ENCODE measurements at regions not wholly inside any gene's neighbourhood (a gene's known extent, or its start where the extent isn't known, plus 50 kb on each side); places are given as distances from the start of the nearest gene placed in this dataset.
"Not testable (repeated sequence)": the region's sequence is repeated elsewhere in the genome, so short reads cannot be mapped to it uniquely, and the experiment has no call there.

- intact Hi-C loops (cut with DNase I) = no loop called here
- Histone ChIP-seq H3K36me3 (ENCODE audit: control insufficient read depth in 2 of 3, insufficient read depth in 3 of 3, low read length in 3 of 3) (no peaks in the 10 kb centered on the region), H3K27me3 (ENCODE audit: control insufficient read depth, insufficient read depth, low read length) (no peaks in the 10 kb centered on the region), H3K9me3 (ENCODE audit: control insufficient read depth in 2 of 3, insufficient read depth in 1 of 3, low read length in 3 of 3) (peaks cover 0 to 8% (median 0%) of the 10 kb centered on the region in 3 donors), H3K4me3 (ENCODE audit: low read length in 3 of 3) (no peak overlapping the region), H3K4me1 (ENCODE audit: control insufficient read depth in 2 of 3, insufficient read depth in 2 of 3, low read depth in 1 of 3, low read length in 3 of 3) (no peaks in the 10 kb centered on the region), H3K27ac (ENCODE audit: low read depth in 2 of 2, low read length in 2 of 2) (no peak overlapping the region), H3K9ac (ENCODE audit: low read length in 3 of 3) (no peak overlapping the region)
- FAIRE-seq (no peak), DNase-seq (no peak)
- TF ChIP-seq, protein P1, sequence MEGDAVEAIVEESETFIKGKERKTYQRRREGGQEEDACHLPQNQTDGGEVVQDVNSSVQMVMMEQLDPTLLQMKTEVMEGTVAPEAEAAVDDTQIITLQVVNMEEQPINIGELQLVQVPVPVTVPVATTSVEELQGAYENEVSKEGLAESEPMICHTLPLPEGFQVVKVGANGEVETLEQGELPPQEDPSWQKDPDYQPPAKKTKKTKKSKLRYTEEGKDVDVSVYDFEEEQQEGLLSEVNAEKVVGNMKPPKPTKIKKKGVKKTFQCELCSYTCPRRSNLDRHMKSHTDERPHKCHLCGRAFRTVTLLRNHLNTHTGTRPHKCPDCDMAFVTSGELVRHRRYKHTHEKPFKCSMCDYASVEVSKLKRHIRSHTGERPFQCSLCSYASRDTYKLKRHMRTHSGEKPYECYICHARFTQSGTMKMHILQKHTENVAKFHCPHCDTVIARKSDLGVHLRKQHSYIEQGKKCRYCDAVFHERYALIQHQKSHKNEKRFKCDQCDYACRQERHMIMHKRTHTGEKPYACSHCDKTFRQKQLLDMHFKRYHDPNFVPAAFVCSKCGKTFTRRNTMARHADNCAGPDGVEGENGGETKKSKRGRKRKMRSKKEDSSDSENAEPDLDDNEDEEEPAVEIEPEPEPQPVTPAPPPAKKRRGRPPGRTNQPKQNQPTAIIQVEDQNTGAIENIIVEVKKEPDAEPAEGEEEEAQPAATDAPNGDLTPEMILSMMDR (IDR thresholded peaks at IDR 0.05; ENCODE audit: borderline replicate concordance, extremely low read depth, insufficient read depth) = no peak
Observed at GRCh38 chr9:83125671-83126070, 62.7 kb upstream of the RASEF start.

DNA sequence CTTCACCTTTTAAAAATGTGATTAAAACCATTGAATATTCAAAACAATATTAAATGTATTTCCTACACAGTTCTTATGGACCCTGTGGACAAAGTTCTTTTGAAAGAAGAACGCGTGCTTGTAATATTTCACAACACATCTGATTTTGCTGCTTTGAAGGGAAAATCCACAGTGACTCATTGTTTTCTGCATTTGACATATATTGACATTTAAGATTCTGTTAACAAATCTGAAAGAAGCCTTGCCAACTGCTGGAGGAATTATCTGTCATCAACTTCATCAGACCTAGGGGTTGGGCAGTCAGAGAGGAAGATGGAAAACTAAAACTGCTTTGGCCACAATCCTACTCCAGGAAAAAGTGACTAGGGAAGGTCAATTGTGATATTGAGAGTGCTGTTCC lies 56.9 kb upstream of the RASEF start:
- H3K4me3 ChIP-seq (ENCODE audit: low read length in 3 of 3) = no peak overlapping the region
- H3K9me3 ChIP-seq (ENCODE audit: control insufficient read depth in 2 of 3, insufficient read depth in 1 of 3, low read length in 3 of 3) = no peaks in the 10 kb centered on the region
- no peaks in the 10 kb centered on the region for H3K4me1 ChIP-seq (ENCODE audit: control insufficient read depth in 2 of 3, insufficient read depth in 2 of 3, low read depth in 1 of 3, low read length in 3 of 3)
- no peaks in the 10 kb centered on the region for H3K27me3 ChIP-seq (ENCODE audit: control insufficient read depth, insufficient read depth, low read length)
- H3K36me3 ChIP-seq (ENCODE audit: control insufficient read depth in 2 of 3, insufficient read depth in 3 of 3, low read length in 3 of 3) = no peaks in the 10 kb centered on the region
- DNase-seq (no peak), FAIRE-seq (no peak)
- intact Hi-C loops (cut with DNase I) = no loop called here
- H3K9ac ChIP-seq (ENCODE audit: low read length in 3 of 3) = no peak overlapping the region
- no peak overlapping the region for H3K27ac ChIP-seq (ENCODE audit: low read depth in 2 of 2, low read length in 2 of 2)
- TF ChIP-seq, protein P1 (IDR thresholded peaks at IDR 0.05; ENCODE audit: borderline replicate concordance, extremely low read depth, insufficient read depth) = no peak

DNA sequence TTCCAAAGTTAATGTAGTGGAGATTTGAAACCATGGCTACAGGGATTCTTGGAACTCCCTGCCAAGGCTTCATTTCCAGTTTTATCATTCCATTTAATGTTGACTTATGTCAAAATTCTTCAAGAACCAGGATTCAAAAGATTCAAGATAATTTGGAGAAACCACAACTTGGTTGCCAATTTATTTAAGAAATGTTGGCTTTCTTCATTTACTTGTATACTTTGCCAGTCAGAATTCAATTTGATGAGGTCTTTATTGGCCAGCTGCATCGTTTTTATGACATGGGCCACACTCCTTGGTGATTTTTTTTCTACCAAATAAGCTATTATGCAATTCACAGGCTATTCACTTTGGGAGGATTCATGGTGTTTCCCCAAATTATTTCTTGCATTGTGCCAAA lies 53.1 kb upstream of the RASEF start:
- DNase-seq (no peak), FAIRE-seq (no peak)
- TF ChIP-seq, protein P1 (IDR thresholded peaks at IDR 0.05; ENCODE audit: borderline replicate concordance, extremely low read depth, insufficient read depth) = no peak
- Histone ChIP-seq H3K36me3 (ENCODE audit: control insufficient read depth in 2 of 3, insufficient read depth in 3 of 3, low read length in 3 of 3) (no peaks in the 10 kb centered on the region), H3K9ac (ENCODE audit: low read length in 3 of 3) (no peak overlapping the region), H3K4me1 (ENCODE audit: control insufficient read depth in 2 of 3, insufficient read depth in 2 of 3, low read depth in 1 of 3, low read length in 3 of 3) (no peaks in the 10 kb centered on the region), H3K9me3 (ENCODE audit: control insufficient read depth in 2 of 3, insufficient read depth in 1 of 3, low read length in 3 of 3) (peaks cover 0 to 6% (median 0%) of the 10 kb centered on the region in 3 donors), H3K27me3 (ENCODE audit: control insufficient read depth, insufficient read depth, low read length) (no peaks in the 10 kb centered on the region), H3K4me3 (ENCODE audit: low read length in 3 of 3) (no peak overlapping the region), H3K27ac (ENCODE audit: low read depth in 2 of 2, low read length in 2 of 2) (no peak overlapping the region)
- intact Hi-C loops (cut with DNase I) = no loop called here

DNA sequence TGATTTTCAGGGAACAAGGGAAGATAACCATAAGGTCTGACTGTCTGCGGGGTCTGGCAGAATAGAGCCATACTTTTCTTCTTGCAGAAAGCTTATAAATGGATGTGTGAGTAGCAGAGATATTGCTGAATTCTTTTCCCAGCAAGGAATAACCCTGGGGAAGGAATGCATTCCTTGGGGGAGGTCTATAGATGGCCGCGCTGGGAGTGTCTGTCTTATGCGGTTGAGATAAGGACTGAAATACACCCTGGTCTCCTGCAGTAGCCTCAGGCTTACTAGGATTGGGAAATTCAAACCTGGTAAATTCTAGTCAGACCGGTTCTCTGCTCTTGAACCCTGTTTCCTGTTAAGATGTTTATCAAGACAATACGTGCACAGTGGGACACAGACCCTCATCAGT lies 50.5 kb upstream of the RASEF start:
- DNase-seq; H3K9ac ChIP-seq (ENCODE audit: low read length in 3 of 3); intact Hi-C loops (cut with DNase I); H3K4me1 ChIP-seq (ENCODE audit: control insufficient read depth in 2 of 3, insufficient read depth in 2 of 3, low read depth in 1 of 3, low read length in 3 of 3); H3K36me3 ChIP-seq (ENCODE audit: control insufficient read depth in 2 of 3, insufficient read depth in 3 of 3, low read length in 3 of 3); H3K9me3 ChIP-seq (ENCODE audit: control insufficient read depth in 2 of 3, insufficient read depth in 1 of 3, low read length in 3 of 3); FAIRE-seq; H3K27ac ChIP-seq (ENCODE audit: low read depth in 2 of 2, low read length in 2 of 2); H3K4me3 ChIP-seq (ENCODE audit: low read length in 3 of 3); H3K27me3 ChIP-seq (ENCODE audit: control insufficient read depth, insufficient read depth, low read length): not testable (repeated sequence)

Measured in kidney (tissue), 13 donors.